ENCODE measurements at regions not wholly inside any gene's neighbourhood (a gene's known extent, or its start where the extent isn't known, plus 50 kb on each side); places are given as distances from the start of the nearest gene placed in this dataset.

DNA sequence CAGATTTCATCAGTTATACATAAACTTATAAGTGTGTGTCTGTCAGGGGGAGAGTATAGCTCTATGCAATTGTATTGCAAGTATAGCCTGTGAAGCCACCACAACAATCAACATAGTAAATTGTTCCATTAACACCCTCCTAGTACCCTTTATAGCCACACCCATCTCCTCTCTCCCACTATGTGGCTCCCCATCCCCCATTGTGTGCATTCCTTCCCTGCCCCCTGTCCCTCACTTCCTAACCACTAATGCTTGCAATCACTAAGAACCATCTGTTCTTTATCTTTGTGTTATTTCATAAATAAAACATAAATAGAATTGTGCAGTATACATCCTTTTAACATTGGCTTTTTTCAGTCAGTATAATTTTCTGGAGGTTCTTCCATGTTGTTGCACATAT lies 83.1 kb upstream of the SLC5A12 start:
- no peak overlapping the region for H3K9ac ChIP-seq (replicated peaks; ENCODE audit: extremely low read depth, insufficient read depth, low read length)
- no peaks in the 10 kb centered on the region for H3K4me1 ChIP-seq (ENCODE audit: control insufficient read depth, extremely low read depth, insufficient read depth, low read length)
- H4K20me1 ChIP-seq (replicated peaks; ENCODE audit: control insufficient read depth, extremely low read depth, insufficient read depth, low read length), result no peaks in the 10 kb centered on the region
- H3K36me3 ChIP-seq (ENCODE audit: control insufficient read depth in 2 of 2, extremely low read depth in 1 of 2, insufficient read depth in 2 of 2, low read length in 2 of 2), result no peaks in the 10 kb centered on the region
- no peaks in the 10 kb centered on the region for H3K9me3 ChIP-seq (replicated peaks; ENCODE audit: control insufficient read depth, insufficient read depth, low read length)
- no peak overlapping the region for H2AFZ ChIP-seq (ENCODE audit: low read depth, low read length)
- dilution Hi-C loops (cut with MboI; ENCODE audit: extremely low pct_ligation_motif_present, low sequenced_read_pairs) (no loop called here), intact Hi-C loops (cut with micrococcal nuclease) (no loop called here)
- H3K9me1 ChIP-seq (replicated peaks; ENCODE audit: control insufficient read depth, extremely low read depth, insufficient read depth, low read length), result no peaks in the 10 kb centered on the region
- H3K79me2 ChIP-seq (ENCODE audit: control insufficient read depth, insufficient read depth, low read length), result no peaks in the 10 kb centered on the region
- ChIA-PET POLR2A (no interaction called here), CTCF (no interaction called here)
- BruUV-seq (replicated peaks), result no TSS peak
- H3K27me3 ChIP-seq (ENCODE audit: control insufficient read depth in 2 of 2, insufficient read depth in 2 of 2, low read length in 2 of 2), result no peaks in the 10 kb centered on the region
- TF ChIP-seq POLR2AphosphoS5 (IDR thresholded peaks at IDR 0.05; ENCODE audit: insufficient read depth, low read depth, low read length), result no peak
- TF ChIP-seq, protein P1, sequence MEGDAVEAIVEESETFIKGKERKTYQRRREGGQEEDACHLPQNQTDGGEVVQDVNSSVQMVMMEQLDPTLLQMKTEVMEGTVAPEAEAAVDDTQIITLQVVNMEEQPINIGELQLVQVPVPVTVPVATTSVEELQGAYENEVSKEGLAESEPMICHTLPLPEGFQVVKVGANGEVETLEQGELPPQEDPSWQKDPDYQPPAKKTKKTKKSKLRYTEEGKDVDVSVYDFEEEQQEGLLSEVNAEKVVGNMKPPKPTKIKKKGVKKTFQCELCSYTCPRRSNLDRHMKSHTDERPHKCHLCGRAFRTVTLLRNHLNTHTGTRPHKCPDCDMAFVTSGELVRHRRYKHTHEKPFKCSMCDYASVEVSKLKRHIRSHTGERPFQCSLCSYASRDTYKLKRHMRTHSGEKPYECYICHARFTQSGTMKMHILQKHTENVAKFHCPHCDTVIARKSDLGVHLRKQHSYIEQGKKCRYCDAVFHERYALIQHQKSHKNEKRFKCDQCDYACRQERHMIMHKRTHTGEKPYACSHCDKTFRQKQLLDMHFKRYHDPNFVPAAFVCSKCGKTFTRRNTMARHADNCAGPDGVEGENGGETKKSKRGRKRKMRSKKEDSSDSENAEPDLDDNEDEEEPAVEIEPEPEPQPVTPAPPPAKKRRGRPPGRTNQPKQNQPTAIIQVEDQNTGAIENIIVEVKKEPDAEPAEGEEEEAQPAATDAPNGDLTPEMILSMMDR (IDR thresholded peaks at IDR 0.05; ENCODE audit: extremely low read depth in 1 of 2, insufficient read depth in 1 of 2, low read depth in 1 of 2, low read length in 2 of 2), result no peak
- TF ChIP-seq JUN (IDR thresholded peaks at IDR 0.05; ENCODE audit: borderline replicate concordance, insufficient read depth, insufficient read length, low read depth), result no peak
- no peak for TF ChIP-seq EZH2 (IDR thresholded peaks at IDR 0.05; ENCODE audit: borderline replicate concordance, low read depth, low read length, severe bottlenecking)
- TF ChIP-seq GATA2 (IDR thresholded peaks at IDR 0.05; ENCODE audit: insufficient read depth, insufficient read length, low read depth, low read length), result no peak
- TF ChIP-seq MYC (IDR thresholded peaks at IDR 0.05; ENCODE audit: low read depth, low read length), result no peak
- no peak for TF ChIP-seq FOS (IDR thresholded peaks at IDR 0.05; ENCODE audit: borderline replicate concordance, insufficient read depth, low read length)
- TF ChIP-seq, protein P2, sequence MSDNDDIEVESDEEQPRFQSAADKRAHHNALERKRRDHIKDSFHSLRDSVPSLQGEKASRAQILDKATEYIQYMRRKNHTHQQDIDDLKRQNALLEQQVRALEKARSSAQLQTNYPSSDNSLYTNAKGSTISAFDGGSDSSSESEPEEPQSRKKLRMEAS (IDR thresholded peaks at IDR 0.05; ENCODE audit: insufficient read depth, insufficient read length), result no peak
- no peak for TF ChIP-seq POLR2A (IDR thresholded peaks at IDR 0.05; ENCODE audit: low read depth, low read length)
- FAIRE-seq (no peak), DNase-seq (ENCODE audit: low read depth, low spot score) (no peak)
- H3K27ac ChIP-seq (ENCODE audit: insufficient read depth, low read depth, low read length), result no peak overlapping the region
- no peak overlapping the region for H3K4me2 ChIP-seq (ENCODE audit: insufficient read depth, low read length)
- H3K4me3 ChIP-seq (replicated peaks in 1 of 3; ENCODE audit: insufficient read depth in 1 of 3, low read depth in 1 of 3, low read length in 3 of 3), result no peak overlapping the region

Measured in endothelial cell of umbilical vein (primary cell).